Vagina (tissue), 2 donors: ENCODE measurements at regions not wholly inside any gene's neighbourhood (a gene's known extent, or its start where the extent isn't known, plus 50 kb on each side); places are given as distances from the start of the nearest gene placed in this dataset.

Experiments used
- POLR2A ChIP-seq, 2 donors: fragments of 450-650 bp; IDR thresholded peaks; one replicate each; pipeline ENCODE4 v1.6.1; 2017; ENCODE audit warnings: antibody characterized with exemption in 2 of 2, mild to moderate bottlenecking in 2 of 2, moderate library complexity in 2 of 2
- POLR2AphosphoS5 ChIP-seq, 2 donors: sonication (generic); formaldehyde crosslinking; IDR thresholded peaks; one replicate each; pipeline ENCODE4 v1.9.0; 2017; ENCODE audit warnings: antibody characterized with exemption in 2 of 2, mild to moderate bottlenecking in 2 of 2, low read depth in 1 of 2; ENCODE audit not compliant: insufficient read depth in 1 of 2

- TF ChIP-seq POLR2AphosphoS5 (IDR thresholded peaks at IDR 0.05; ENCODE audit: insufficient read depth in 1 of 2, low read depth in 1 of 2) (no peak), POLR2A (IDR thresholded peaks at IDR 0.05) (no peak)
Measured at GRCh38 chr6:141657812-141658211, 474.9 kb upstream of the GJE1 start.
